Effector memory CD8-positive, alpha-beta T cell (primary cell): ENCODE measurements at regions not wholly inside any gene's neighbourhood (a gene's known extent, or its start where the extent isn't known, plus 50 kb on each side); places are given as distances from the start of the nearest gene placed in this dataset.
"Not testable (repeated sequence)": the region's sequence is repeated elsewhere in the genome, so short reads cannot be mapped to it uniquely, and the experiment has no call there.

Experiments used
- ATAC-seq: fragments of 150-1000 bp; cut with Tn5 transposase; replicated peaks from 2 replicates; pipeline ENCODE4 v1.10.0; 2021; ENCODE audit warnings: mild to moderate bottlenecking, moderate library complexity
- DNase-seq, 3 experiments: peaks; one replicate each; pipeline ENCODE4 v3.0.0; 2021
- H3K27ac Mint-ChIP-seq, 2 donors: one replicate each; pipeline ENCODE4 v1.8.0; 2022; ENCODE audit warnings: mild to moderate bottlenecking in 2 of 2, mixed read lengths in 2 of 2, moderate library complexity in 2 of 2
- H3K27me3 Mint-ChIP-seq, 2 donors: one replicate each; pipeline ENCODE4 v1.8.0; 2022; ENCODE audit warnings: mixed read lengths in 2 of 2
- H3K36me3 Mint-ChIP-seq: one replicate; pipeline ENCODE4 v1.8.0; 2022; ENCODE audit warnings: mild to moderate bottlenecking, moderate library complexity, mixed read lengths; ENCODE audit not compliant: insufficient read depth
- H3K4me1 Mint-ChIP-seq, 2 donors: one replicate each; pipeline ENCODE4 v1.8.0; 2022; ENCODE audit warnings: low read depth in 2 of 2, mixed read lengths in 2 of 2
- H3K4me3 Mint-ChIP-seq, 2 donors: one replicate each; pipeline ENCODE4 v1.8.0; 2022; ENCODE audit warnings: mild to moderate bottlenecking in 2 of 2, mixed read lengths in 2 of 2, moderate library complexity in 2 of 2
- H3K9me3 Mint-ChIP-seq, 2 donors: one replicate each; pipeline ENCODE4 v1.8.0; 2022; ENCODE audit warnings: mixed read lengths in 2 of 2

DNA sequence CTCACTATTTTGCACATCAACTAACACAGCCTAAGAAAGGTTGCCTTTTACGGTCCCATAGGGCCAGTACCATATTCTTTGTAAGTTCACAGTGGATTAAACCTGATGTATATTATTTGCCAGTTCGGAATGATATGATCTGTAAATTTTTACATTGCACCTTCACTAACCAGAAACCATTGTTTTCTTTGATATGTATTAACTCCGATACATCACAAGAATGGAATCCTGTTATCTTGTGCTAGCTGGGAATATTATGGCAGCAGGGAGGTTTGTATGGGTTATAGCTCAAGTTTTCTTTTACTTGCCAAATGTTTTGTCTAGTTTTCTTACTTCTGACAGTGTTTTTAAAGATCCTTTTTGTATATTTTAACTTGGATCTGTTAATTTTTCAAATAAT is 51.4 kb upstream of the S1PR1 start:
- Mint-ChIP-seq H3K27me3 (no peaks in the 10 kb centered on the region), H3K4me3 (no peak overlapping the region), H3K9me3 (no peaks in the 10 kb centered on the region), H3K36me3 (no peaks in the 10 kb centered on the region), H3K4me1 (peaks cover 3 to 7% of the 10 kb centered on the region in 2 donors), H3K27ac (no peak overlapping the region)
- ATAC-seq (no peak), DNase-seq (no peak)

DNA sequence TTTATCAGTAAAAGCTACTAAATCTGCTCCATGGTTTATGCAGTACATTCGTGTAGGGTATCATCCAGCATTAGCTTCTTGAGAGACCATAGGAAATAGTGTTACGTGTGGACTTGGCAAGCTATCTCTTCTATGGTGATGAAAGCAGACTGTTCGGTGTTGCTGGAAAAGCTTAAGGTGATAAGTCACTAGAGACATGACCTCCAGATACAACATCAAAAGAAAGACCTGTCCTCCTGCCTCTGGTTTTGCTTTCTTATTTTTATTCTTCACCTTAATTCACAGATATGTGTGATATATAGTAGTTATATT is 53.5 kb upstream of the S1PR1 start:
- H3K4me3 Mint-ChIP-seq: no peak overlapping the region
- H3K27ac Mint-ChIP-seq: no peak overlapping the region
- H3K9me3 Mint-ChIP-seq: no peaks in the 10 kb centered on the region
- no peak for ATAC-seq
- no peaks in the 10 kb centered on the region for H3K36me3 Mint-ChIP-seq
- no peak for DNase-seq
- no peaks in the 10 kb centered on the region for H3K27me3 Mint-ChIP-seq
- peaks cover 16 to 25% of the 10 kb centered on the region in 2 donors for H3K4me1 Mint-ChIP-seq

GRCh38 chr1:101182627-101183387 is 54.0 kb upstream of the S1PR1 start:
- DNase-seq (no peak), ATAC-seq (no peak)
- Mint-ChIP-seq H3K4me3 (no peak overlapping the region), H3K9me3 (no peaks in the 10 kb centered on the region), H3K27ac (no peak overlapping the region), H3K27me3 (no peaks in the 10 kb centered on the region), H3K4me1 (peaks cover 17 to 27% of the 10 kb centered on the region in 2 donors), H3K36me3 (no peaks in the 10 kb centered on the region)

GRCh38 chr1:101181930-101182329 is 54.9 kb upstream of the S1PR1 start:
- ATAC-seq: no peak
- H3K27me3 Mint-ChIP-seq: no peaks in the 10 kb centered on the region
- no peaks in the 10 kb centered on the region for H3K36me3 Mint-ChIP-seq
- DNase-seq: no peak
- no peaks in the 10 kb centered on the region for H3K9me3 Mint-ChIP-seq
- no peak overlapping the region for H3K27ac Mint-ChIP-seq
- peaks cover 17 to 24% of the 10 kb centered on the region in 2 donors for H3K4me1 Mint-ChIP-seq
- no peak overlapping the region for H3K4me3 Mint-ChIP-seq

DNA sequence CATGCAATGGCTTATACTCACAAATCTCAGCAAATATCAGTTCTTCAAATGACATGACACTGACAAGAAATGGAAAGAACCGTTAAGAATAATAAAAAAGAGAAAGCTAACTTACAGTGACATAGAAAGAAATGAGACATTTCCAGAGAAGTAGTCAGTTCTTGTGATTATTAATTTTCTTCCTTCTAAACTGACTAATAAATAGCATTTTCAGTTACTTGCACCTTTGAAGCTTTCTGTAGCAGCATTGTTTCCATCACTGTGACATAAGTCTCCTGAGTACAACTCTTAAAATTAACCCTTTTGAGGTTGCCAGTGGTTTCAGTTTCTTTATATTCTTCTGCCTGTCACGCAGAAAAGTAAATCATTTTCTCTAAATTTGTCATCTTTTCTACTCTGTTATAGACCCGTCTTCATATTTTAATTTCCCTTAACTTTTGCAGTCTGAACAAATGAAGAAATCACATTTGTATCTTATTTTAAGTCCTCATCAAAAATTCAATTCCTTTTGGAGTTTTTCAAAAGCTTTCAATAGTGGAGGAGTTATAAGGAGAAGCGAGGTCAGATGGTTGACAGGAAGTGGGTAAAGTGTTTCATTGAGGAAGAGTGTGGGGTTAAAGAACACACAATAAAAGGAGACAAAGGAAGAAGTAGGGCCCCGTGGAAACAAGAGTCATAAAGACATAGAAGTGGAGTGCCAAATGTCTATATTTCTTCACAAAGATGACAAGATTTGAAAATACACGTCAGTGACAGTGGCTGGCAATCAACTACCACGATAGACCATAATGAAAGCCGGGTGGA is 57.9 kb upstream of the S1PR1 start:
- Mint-ChIP-seq H3K4me3 (peak overlapping the region; percentile 44 to 62), H3K36me3 (no peaks in the 10 kb centered on the region), H3K27me3 (no peaks in the 10 kb centered on the region), H3K4me1 (peaks cover 17 to 20% of the 10 kb centered on the region in 2 donors), H3K9me3 (no peaks in the 10 kb centered on the region), H3K27ac (peak overlapping the region; percentile 27 to 85)
- DNase-seq: no peak
- peak; percentile 63 for ATAC-seq

DNA sequence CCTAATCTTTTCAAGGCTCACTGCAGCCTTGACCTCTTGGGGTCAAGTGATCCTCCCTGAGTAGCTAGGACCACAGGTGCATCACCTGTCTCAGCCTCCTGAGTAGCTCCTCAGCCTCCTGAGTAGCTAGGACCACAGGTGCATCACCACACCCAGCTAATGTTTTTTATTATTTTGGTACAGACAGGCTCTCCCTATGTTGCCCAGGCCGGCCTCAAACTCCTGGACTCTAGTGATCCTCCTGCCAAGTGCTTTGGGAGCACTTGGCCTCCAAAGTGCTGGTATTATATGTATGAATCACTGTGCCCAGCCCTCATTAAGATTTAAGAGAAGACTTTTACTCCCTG is 58.5 kb upstream of the S1PR1 start:
- Mint-ChIP-seq H3K27me3 (no peaks in the 10 kb centered on the region), H3K4me1 (peaks cover 17 to 20% of the 10 kb centered on the region in 2 donors), H3K9me3 (no peaks in the 10 kb centered on the region), H3K27ac (peak overlapping the region; percentile 27 to 85), H3K4me3 (peak overlapping the region in 1 of 2 donors; percentile 62), H3K36me3 (no peaks in the 10 kb centered on the region)
- DNase-seq (no peak), ATAC-seq (peak; percentile 12)

GRCh38 chr1:101175886-101176285 is 60.9 kb upstream of the S1PR1 start:
- Mint-ChIP-seq H3K27me3 (no peaks in the 10 kb centered on the region), H3K4me3 (no peak overlapping the region), H3K27ac (no peak overlapping the region), H3K9me3 (no peaks in the 10 kb centered on the region), H3K36me3 (no peaks in the 10 kb centered on the region), H3K4me1 (peaks cover 17 to 20% of the 10 kb centered on the region in 2 donors)
- ATAC-seq (no peak), DNase-seq (no peak)

- no peaks in the 10 kb centered on the region for H3K36me3 Mint-ChIP-seq
- DNase-seq: no peak
- no peaks in the 10 kb centered on the region for H3K9me3 Mint-ChIP-seq
- no peaks in the 10 kb centered on the region for H3K27me3 Mint-ChIP-seq
- no peak overlapping the region for H3K4me3 Mint-ChIP-seq
- H3K4me1 Mint-ChIP-seq: peaks cover 17 to 20% of the 10 kb centered on the region in 2 donors
- no peak overlapping the region for H3K27ac Mint-ChIP-seq
- no peak for ATAC-seq
Observed at GRCh38 chr1:101175466-101175865, 61.4 kb upstream of the S1PR1 start.

GRCh38 chr1:101174722-101175121 is 62.1 kb upstream of the S1PR1 start:
- no peak for DNase-seq
- ATAC-seq: no peak
- H3K4me1 Mint-ChIP-seq: peaks cover 13 to 15% of the 10 kb centered on the region in 2 donors
- H3K4me3 Mint-ChIP-seq: no peak overlapping the region
- H3K36me3 Mint-ChIP-seq: no peaks in the 10 kb centered on the region
- H3K9me3 Mint-ChIP-seq: no peaks in the 10 kb centered on the region
- no peaks in the 10 kb centered on the region for H3K27me3 Mint-ChIP-seq
- no peak overlapping the region for H3K27ac Mint-ChIP-seq

DNA sequence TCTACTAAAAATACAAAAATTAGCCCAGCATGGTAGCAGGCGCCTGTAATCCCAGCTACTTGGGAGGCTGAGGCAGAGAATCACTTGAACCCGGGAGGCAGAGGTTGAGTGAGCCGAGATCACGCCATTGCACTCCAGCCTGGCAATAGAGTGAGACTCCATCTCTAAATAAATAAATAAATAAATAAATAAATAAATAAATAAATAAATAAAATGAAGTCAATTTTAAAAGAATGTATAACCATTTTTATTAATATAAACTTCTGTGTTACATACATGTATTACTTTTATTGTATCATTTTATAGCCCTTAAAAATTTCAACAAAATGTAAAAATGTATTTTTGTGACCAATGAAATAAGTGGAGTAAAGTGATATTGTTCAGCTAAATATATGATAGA is 62.5 kb upstream of the S1PR1 start:
- DNase-seq, H3K9me3 Mint-ChIP-seq, H3K27me3 Mint-ChIP-seq, H3K4me3 Mint-ChIP-seq, ATAC-seq, H3K36me3 Mint-ChIP-seq, H3K27ac Mint-ChIP-seq: not testable (repeated sequence)
- H3K4me1 Mint-ChIP-seq: peaks cover 9 to 11% of the 10 kb centered on the region in 2 donors

DNA sequence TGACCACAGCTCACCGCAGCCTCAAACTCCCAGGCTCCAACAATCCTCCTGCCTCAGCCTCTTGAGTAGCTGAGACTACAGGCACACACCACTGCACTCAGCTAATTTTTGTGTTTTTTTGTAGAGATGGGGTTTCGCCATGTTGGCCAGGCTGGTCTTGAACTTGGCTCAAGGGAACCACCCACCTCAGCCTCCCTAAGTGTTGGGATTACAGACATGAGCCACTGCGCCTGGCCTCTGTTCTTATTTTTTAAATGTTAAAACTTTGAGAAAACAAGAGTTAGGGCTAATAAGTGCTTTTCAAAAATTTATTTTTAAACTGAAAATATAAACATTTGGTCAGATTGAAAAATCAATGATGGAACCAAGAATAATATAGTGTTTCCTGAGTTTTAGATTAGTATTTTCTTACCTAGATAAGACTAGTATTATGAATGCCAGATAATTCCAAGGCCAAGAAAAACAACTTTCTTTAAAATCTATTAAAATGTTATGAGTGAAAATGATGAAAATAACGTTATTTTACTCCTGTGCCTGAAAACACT is 66.2 kb upstream of the S1PR1 start:
- no peaks in the 10 kb centered on the region for H3K4me1 Mint-ChIP-seq
- H3K27ac Mint-ChIP-seq: no peak overlapping the region
- no peak for DNase-seq
- no peaks in the 10 kb centered on the region for H3K36me3 Mint-ChIP-seq
- H3K9me3 Mint-ChIP-seq: no peaks in the 10 kb centered on the region
- H3K27me3 Mint-ChIP-seq: no peaks in the 10 kb centered on the region
- ATAC-seq: no peak
- no peak overlapping the region for H3K4me3 Mint-ChIP-seq

GRCh38 chr1:101167891-101168290 is 68.9 kb upstream of the S1PR1 start:
- Mint-ChIP-seq H3K4me1 (no peaks in the 10 kb centered on the region), H3K36me3 (no peaks in the 10 kb centered on the region), H3K9me3 (no peaks in the 10 kb centered on the region), H3K27me3 (no peaks in the 10 kb centered on the region), H3K27ac (no peak overlapping the region), H3K4me3 (no peak overlapping the region)
- ATAC-seq (no peak), DNase-seq (no peak)

DNA sequence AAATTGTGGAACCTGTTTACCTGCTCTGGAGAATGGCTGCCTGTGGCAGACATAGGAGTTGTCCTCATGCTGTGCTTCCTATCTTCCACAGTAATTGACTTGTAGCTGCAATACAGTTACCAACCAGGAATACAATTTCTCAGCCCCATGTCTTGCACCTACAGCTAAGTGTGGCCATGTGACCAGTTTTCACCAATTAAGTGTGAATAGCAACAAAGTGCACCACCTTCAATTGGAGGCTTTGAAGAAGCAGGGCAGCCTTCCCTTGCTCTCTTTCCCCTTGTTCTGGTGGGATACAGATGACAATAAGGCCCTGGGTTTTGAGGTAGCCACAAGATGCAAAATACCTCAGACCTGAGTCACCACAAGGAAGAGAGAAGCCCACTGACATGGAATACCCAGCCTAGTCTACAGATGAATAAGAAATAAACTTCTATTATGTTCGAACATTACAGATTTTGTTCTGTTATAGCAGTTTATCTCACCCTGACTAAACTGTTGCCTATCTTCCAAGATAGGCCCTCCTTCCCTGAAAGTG is 70.2 kb upstream of the S1PR1 start:
- ATAC-seq (no peak), DNase-seq (no peak)
- H3K4me1 Mint-ChIP-seq: no peaks in the 10 kb centered on the region
- H3K27me3 Mint-ChIP-seq: no peaks in the 10 kb centered on the region
- no peak overlapping the region for H3K27ac Mint-ChIP-seq
- no peaks in the 10 kb centered on the region for H3K36me3 Mint-ChIP-seq
- H3K4me3 Mint-ChIP-seq: no peak overlapping the region
- H3K9me3 Mint-ChIP-seq: no peaks in the 10 kb centered on the region

- Mint-ChIP-seq H3K27ac (no peak overlapping the region), H3K4me3 (no peak overlapping the region), H3K27me3 (no peaks in the 10 kb centered on the region), H3K9me3 (no peaks in the 10 kb centered on the region), H3K4me1 (no peaks in the 10 kb centered on the region), H3K36me3 (no peaks in the 10 kb centered on the region)
- ATAC-seq (no peak), DNase-seq (no peak)
Observed at GRCh38 chr1:101165954-101166353, 70.9 kb upstream of the S1PR1 start.
